Activated CD8-positive, alpha-beta T cell treated with anti-CD3 and anti-CD28 coated beads for 36 hours (primary cell): ENCODE measurements at regions not wholly inside any gene's neighbourhood (a gene's known extent, or its start where the extent isn't known, plus 50 kb on each side); places are given as distances from the start of the nearest gene placed in this dataset.

Experiments used
- ATAC-seq: fragments of 200-7000 bp; cut with Tn5 transposase; one replicate; pipeline ENCODE4 v1.10.0; 2021; ENCODE audit warnings: mild to moderate bottlenecking, moderate library complexity
- CTCF ChIA-PET: fragments of 350-600 bp; sonication (Branson Sonifier 250); formaldehyde crosslinking; loops from one replicate; lab custom pipeline; 2021; ENCODE audit warnings: antibody characterized with exemption; lab: Charles Lee
- POLR2A ChIA-PET: fragments of 350-600 bp; sonication (Branson Sonifier 250); formaldehyde crosslinking; loops from one replicate; lab custom pipeline; 2021; ENCODE audit warnings: antibody characterized with exemption; lab: Charles Lee
- DNase-seq: peaks from one replicate; pipeline ENCODE4 v3.0.0-alpha.2; 2020
- H3K27ac Mint-ChIP-seq: one replicate; pipeline ENCODE4 v1.8.0; 2021; ENCODE audit warnings: mild to moderate bottlenecking, mixed read lengths
- H3K27me3 Mint-ChIP-seq: one replicate; pipeline ENCODE4 v1.8.0; 2021; ENCODE audit warnings: mixed read lengths
- H3K36me3 Mint-ChIP-seq: one replicate; pipeline ENCODE4 v1.8.0; 2021; ENCODE audit warnings: low read depth, mixed read lengths
- H3K4me1 Mint-ChIP-seq: one replicate; pipeline ENCODE4 v1.8.0; 2021; ENCODE audit warnings: low read depth, mixed read lengths
- H3K4me3 Mint-ChIP-seq: one replicate; pipeline ENCODE4 v1.8.0; 2021; ENCODE audit warnings: mild to moderate bottlenecking, moderate library complexity, mixed read lengths
- H3K9me3 Mint-ChIP-seq: one replicate; pipeline ENCODE4 v1.8.0; 2021; ENCODE audit warnings: mixed read lengths
- intact Hi-C: fragments of 100-400 bp; cut with micrococcal nuclease; formaldehyde crosslinking; loops from one replicate; pipeline ENCODE4 v1.10.0; 2022
- TF ChIP-seq, protein P1 (sequence below): fragments of 200-600 bp; IDR thresholded peaks from one replicate; pipeline ENCODE4 v1.8.0; 2022; ENCODE audit warnings: antibody characterized with exemption, mild to moderate bottlenecking

DNA sequence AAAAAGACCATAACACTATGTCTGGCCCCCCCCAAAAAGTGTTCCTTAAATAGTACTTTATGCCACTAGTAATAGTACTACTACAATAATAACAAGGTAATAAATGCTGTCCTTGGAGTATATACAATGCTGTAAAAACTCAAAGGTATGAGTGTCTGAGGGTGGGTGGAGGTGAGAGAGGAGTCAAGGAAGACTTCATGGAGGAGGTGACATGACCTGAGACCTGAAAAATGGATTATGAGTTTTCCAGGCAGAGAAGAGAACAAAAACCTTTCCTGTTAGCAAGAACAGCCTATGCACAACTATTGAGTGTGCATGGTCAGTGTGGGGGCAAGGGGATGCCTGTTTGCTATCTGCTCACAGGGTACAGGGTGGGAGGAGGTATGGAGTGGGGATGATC is 290.2 kb upstream of the USP24 start:
- no peak for ATAC-seq
- Mint-ChIP-seq H3K27me3 (peaks cover 8% of the 10 kb centered on the region), H3K36me3 (no peaks in the 10 kb centered on the region), H3K4me3 (no peak overlapping the region), H3K4me1 (no peaks in the 10 kb centered on the region), H3K9me3 (no peaks in the 10 kb centered on the region), H3K27ac (no peak overlapping the region)
- intact Hi-C loops = no loop called here
- ChIA-PET POLR2A (no interaction called here), CTCF (no interaction called here)
- DNase-seq = no peak
- TF ChIP-seq, protein P1, sequence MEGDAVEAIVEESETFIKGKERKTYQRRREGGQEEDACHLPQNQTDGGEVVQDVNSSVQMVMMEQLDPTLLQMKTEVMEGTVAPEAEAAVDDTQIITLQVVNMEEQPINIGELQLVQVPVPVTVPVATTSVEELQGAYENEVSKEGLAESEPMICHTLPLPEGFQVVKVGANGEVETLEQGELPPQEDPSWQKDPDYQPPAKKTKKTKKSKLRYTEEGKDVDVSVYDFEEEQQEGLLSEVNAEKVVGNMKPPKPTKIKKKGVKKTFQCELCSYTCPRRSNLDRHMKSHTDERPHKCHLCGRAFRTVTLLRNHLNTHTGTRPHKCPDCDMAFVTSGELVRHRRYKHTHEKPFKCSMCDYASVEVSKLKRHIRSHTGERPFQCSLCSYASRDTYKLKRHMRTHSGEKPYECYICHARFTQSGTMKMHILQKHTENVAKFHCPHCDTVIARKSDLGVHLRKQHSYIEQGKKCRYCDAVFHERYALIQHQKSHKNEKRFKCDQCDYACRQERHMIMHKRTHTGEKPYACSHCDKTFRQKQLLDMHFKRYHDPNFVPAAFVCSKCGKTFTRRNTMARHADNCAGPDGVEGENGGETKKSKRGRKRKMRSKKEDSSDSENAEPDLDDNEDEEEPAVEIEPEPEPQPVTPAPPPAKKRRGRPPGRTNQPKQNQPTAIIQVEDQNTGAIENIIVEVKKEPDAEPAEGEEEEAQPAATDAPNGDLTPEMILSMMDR = no peak

DNA sequence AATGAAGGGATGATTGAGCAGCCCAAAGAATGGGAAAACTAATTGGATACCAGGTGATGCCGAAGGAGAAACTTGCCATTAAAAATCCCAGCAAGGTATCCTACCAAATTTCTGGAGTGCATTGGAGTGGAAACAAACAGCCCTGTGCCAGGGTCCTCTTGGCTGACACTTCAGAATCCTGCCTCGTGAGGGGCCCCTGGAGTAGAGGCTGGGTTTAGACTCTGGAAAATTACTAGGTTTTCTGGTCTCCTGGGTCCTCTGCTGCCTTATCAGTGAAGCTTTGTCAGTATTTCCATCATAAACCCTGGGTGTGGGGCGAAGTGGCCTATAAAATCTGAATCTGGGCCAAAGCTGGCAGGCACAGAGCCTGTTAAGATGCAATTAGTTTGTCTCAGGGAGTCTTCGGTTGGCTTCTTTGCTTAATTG is 289.2 kb upstream of the USP24 start:
- ChIA-PET CTCF (no interaction called here), POLR2A (no interaction called here)
- Mint-ChIP-seq H3K9me3 (no peaks in the 10 kb centered on the region), H3K4me3 (no peak overlapping the region), H3K36me3 (no peaks in the 10 kb centered on the region), H3K4me1 (no peaks in the 10 kb centered on the region), H3K27me3 (peaks cover 7% of the 10 kb centered on the region), H3K27ac (no peak overlapping the region)
- TF ChIP-seq, protein P1 = no peak
- intact Hi-C loops = no loop called here
- ATAC-seq = no peak
- no peak for DNase-seq

DNA sequence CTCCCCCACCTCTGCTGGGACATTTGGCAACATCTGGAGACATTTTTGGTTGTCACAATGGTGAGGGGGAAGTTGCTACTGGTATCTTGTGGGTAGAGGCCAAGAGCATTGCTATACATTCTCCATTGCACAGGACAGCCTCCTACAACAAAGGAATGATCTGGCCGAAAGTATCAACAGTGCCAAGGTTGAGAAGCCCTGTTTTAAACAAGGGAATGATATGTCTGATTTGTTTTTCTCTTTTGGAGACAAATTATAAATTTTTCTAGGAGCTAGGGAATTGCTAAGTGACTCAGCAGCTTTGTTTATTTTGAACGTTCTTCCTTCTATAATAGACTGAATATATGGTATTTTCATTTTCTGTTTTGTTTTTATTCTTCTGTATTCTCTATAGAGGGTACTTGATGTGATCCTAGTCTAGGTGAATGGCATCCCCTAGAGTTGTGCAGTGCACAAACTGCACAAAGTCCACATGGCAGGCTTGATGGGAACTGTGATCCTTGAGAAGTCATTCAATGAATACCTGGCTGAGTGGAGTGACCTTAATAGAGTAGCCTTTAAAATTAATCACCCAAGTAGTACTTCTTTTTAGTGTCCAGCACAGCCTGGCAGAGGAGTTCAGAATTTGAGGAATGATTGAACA is 288.6 kb upstream of the USP24 start:
- Mint-ChIP-seq H3K27ac (no peak overlapping the region), H3K27me3 (peaks cover 11% of the 10 kb centered on the region), H3K4me1 (no peaks in the 10 kb centered on the region), H3K9me3 (no peaks in the 10 kb centered on the region), H3K36me3 (no peaks in the 10 kb centered on the region), H3K4me3 (no peak overlapping the region)
- ChIA-PET CTCF (no interaction called here), POLR2A (no interaction called here)
- DNase-seq = no peak
- TF ChIP-seq, protein P1 = no peak
- no peak for ATAC-seq
- intact Hi-C loops = no loop called here

DNA sequence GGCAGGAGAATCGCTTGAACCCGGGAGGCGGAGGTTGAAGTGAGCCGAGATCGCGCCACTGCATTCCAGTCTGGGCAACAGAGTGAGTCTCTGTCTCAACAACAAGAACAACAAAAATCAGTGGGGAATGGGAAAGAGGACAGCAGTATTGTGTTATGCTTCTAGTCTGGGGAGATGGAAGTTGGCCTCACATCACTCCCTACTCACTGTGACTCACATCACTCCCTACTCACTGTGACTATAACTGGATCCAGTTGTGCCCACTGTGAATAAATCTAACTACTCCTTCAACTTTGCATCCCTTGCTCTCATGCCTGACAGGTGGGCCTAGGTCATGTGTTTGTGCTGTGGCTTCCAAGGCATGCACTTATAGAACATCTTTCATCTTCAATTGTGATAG is 285.4 kb upstream of the USP24 start:
- no peak for DNase-seq
- ChIA-PET POLR2A (no interaction called here), CTCF (no interaction called here)
- Mint-ChIP-seq H3K9me3 (no peaks in the 10 kb centered on the region), H3K27ac (no peak overlapping the region), H3K27me3 (peaks cover 10% of the 10 kb centered on the region), H3K4me1 (no peaks in the 10 kb centered on the region), H3K4me3 (no peak overlapping the region), H3K36me3 (no peaks in the 10 kb centered on the region)
- intact Hi-C loops = no loop called here
- TF ChIP-seq, protein P1 = no peak
- ATAC-seq = no peak

DNA sequence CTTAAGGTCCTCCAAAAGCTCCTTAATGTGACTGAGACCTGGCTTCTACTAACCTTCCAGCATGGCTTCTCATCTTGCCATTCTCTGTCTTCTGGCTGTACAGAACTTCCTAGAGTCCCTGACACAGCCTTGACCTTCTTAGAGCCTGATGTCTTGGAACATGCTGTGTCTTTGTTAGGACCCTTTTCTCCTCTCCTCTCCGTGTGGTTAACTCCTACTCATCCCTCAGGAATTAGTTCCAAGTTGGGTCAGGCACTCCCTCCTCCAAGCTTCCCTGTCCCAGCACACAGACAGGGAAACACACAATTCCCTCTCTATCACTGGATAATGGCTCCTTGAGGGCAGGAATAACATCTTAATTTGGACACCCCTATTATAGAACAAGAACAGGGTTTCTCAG is 275.4 kb upstream of the USP24 start:
- no peak overlapping the region for H3K4me3 Mint-ChIP-seq
- DNase-seq = no peak
- ATAC-seq = no peak
- no peak overlapping the region for H3K27ac Mint-ChIP-seq
- H3K36me3 Mint-ChIP-seq = no peaks in the 10 kb centered on the region
- CTCF ChIA-PET = no interaction called here
- H3K9me3 Mint-ChIP-seq = no peaks in the 10 kb centered on the region
- POLR2A ChIA-PET = no interaction called here
- TF ChIP-seq, protein P1 = no peak
- H3K4me1 Mint-ChIP-seq = no peaks in the 10 kb centered on the region
- intact Hi-C loops = no loop called here
- H3K27me3 Mint-ChIP-seq = no peaks in the 10 kb centered on the region
